ENCODE measurements at regions not wholly inside any gene's neighbourhood (a gene's known extent, or its start where the extent isn't known, plus 50 kb on each side); places are given as distances from the start of the nearest gene placed in this dataset.

- TF ChIP-seq CTCF (IDR thresholded peaks at IDR 0.05; ENCODE audit: poor library complexity, severe bottlenecking) (no peak), EZH2 (IDR thresholded peaks at IDR 0.05; ENCODE audit: borderline replicate concordance, insufficient read depth, low read length, poor library complexity, severe bottlenecking) (no peak), RAD21 (conservative IDR thresholded peaks at IDR 0.05) (no peak)
- TF ChIP-seq, protein P1, sequence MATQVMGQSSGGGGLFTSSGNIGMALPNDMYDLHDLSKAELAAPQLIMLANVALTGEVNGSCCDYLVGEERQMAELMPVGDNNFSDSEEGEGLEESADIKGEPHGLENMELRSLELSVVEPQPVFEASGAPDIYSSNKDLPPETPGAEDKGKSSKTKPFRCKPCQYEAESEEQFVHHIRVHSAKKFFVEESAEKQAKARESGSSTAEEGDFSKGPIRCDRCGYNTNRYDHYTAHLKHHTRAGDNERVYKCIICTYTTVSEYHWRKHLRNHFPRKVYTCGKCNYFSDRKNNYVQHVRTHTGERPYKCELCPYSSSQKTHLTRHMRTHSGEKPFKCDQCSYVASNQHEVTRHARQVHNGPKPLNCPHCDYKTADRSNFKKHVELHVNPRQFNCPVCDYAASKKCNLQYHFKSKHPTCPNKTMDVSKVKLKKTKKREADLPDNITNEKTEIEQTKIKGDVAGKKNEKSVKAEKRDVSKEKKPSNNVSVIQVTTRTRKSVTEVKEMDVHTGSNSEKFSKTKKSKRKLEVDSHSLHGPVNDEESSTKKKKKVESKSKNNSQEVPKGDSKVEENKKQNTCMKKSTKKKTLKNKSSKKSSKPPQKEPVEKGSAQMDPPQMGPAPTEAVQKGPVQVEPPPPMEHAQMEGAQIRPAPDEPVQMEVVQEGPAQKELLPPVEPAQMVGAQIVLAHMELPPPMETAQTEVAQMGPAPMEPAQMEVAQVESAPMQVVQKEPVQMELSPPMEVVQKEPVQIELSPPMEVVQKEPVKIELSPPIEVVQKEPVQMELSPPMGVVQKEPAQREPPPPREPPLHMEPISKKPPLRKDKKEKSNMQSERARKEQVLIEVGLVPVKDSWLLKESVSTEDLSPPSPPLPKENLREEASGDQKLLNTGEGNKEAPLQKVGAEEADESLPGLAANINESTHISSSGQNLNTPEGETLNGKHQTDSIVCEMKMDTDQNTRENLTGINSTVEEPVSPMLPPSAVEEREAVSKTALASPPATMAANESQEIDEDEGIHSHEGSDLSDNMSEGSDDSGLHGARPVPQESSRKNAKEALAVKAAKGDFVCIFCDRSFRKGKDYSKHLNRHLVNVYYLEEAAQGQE (IDR thresholded peaks at IDR 0.05; ENCODE audit: borderline replicate concordance) = no peak
Observed at GRCh38 chr6:14944593-14944992, 301.3 kb upstream of the JARID2 start.
